ENCODE measurements at regions not wholly inside any gene's neighbourhood (a gene's known extent, or its start where the extent isn't known, plus 50 kb on each side); places are given as distances from the start of the nearest gene placed in this dataset.

DNA sequence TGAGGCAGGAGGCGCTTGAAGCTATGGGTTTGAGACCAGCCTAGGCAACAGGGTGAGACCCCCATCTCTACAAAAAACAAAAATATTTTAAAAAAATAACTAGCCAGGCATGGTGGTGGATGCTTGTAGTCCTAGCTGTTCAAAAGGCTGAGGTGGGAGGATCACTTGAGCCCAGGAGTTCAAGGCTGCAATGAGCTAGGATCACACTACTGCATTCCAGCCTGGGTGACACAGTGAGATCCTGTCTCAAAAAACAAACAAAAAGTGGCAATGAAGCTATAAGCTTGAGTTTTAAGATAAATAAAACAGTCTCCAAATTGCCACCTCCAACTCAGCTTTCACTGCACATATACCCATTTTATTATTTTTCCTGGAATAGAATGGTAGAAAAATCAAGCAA, 281.3 kb downstream of the IPMK start:
- intact Hi-C loops (cut with micrococcal nuclease; ENCODE audit: unreplicated experiment): no loop called here
- H3K9me3 ChIP-seq (ENCODE audit: low read depth, low read length, poor library complexity, severe bottlenecking): no peaks in the 10 kb centered on the region
- no peak for TF ChIP-seq EZH2 (IDR thresholded peaks at IDR 0.05; ENCODE audit: borderline replicate concordance, low read depth, low read length, poor library complexity, severe bottlenecking)
- TF ChIP-seq, protein P1, sequence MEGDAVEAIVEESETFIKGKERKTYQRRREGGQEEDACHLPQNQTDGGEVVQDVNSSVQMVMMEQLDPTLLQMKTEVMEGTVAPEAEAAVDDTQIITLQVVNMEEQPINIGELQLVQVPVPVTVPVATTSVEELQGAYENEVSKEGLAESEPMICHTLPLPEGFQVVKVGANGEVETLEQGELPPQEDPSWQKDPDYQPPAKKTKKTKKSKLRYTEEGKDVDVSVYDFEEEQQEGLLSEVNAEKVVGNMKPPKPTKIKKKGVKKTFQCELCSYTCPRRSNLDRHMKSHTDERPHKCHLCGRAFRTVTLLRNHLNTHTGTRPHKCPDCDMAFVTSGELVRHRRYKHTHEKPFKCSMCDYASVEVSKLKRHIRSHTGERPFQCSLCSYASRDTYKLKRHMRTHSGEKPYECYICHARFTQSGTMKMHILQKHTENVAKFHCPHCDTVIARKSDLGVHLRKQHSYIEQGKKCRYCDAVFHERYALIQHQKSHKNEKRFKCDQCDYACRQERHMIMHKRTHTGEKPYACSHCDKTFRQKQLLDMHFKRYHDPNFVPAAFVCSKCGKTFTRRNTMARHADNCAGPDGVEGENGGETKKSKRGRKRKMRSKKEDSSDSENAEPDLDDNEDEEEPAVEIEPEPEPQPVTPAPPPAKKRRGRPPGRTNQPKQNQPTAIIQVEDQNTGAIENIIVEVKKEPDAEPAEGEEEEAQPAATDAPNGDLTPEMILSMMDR (conservative IDR thresholded peaks at IDR 0.05; ENCODE audit: low read depth, low read length): no peak
- no peak overlapping the region for H3K27ac ChIP-seq (ENCODE audit: low read depth, low read length, poor library complexity, severe bottlenecking)
- POLR2A ChIA-PET (ENCODE audit: low non-redundant PET): no interaction called here
- no peaks in the 10 kb centered on the region for H3K4me1 ChIP-seq (ENCODE audit: insufficient read depth, low read length, poor library complexity, severe bottlenecking)
- no TSS peak for BruUV-seq (replicated peaks)
- CTCF ChIA-PET: no interaction called here
- no peak for DNase-seq (ENCODE audit: low spot score)
- H3K4me3 ChIP-seq (ENCODE audit: low read depth, low read length, poor library complexity, severe bottlenecking): no peak overlapping the region
- no peaks in the 10 kb centered on the region for H3K27me3 ChIP-seq (replicated peaks; ENCODE audit: insufficient read depth, low read depth, low read length, poor library complexity)
- H3K36me3 ChIP-seq (ENCODE audit: insufficient read depth, low read length, poor library complexity, severe bottlenecking): no peaks in the 10 kb centered on the region

DNA sequence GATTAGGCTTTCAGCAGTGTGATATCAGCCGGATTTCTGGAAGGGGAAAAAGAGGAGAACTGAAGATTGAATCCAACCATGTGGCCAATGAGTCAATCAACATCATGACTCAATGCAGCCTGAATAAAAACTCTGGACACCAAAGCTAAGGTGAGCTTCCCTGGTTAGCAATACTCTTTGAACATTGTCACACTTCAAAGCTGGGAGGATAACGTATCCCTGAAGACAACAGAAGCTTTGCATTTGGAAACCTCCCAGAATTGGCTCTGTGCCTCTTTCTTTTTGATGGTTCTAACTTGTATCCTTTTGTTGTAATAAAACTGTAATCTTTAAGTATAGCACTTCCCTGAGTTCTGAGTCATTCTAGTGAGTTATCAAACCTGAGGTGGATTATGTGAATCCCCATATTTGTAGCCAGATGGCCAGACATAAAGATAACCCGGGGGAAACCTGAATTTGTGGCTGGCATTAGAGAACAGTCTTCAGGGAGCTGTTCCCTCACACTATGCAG, 284.4 kb downstream of the IPMK start:
- no peak overlapping the region for H3K4me3 ChIP-seq (ENCODE audit: low read depth, low read length, poor library complexity, severe bottlenecking)
- intact Hi-C loops (cut with micrococcal nuclease; ENCODE audit: unreplicated experiment): no loop called here

DNA sequence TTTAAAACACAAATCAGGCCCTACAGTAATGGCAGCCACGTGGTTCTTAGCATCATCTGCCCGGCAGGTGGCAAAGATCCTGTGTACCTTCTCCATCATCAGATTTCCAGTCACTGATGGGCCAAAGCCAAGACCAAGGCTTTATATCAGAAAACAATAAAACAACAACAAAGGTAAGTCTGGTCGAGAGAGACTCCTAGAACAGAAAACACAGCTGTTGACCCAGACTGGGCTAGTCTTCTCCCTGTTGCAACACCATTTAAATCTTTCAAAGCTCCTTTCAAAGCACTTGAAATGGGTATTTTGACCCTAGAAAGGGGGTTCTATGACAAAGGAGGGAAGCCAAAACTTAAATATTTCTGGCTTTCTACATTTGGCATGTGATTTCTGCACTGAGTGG, 285.6 kb downstream of the IPMK start:
- TF ChIP-seq, protein P1 (conservative IDR thresholded peaks at IDR 0.05; ENCODE audit: low read depth, low read length): no peak
- TF ChIP-seq EZH2 (IDR thresholded peaks at IDR 0.05; ENCODE audit: borderline replicate concordance, low read depth, low read length, poor library complexity, severe bottlenecking): no peak
- CTCF ChIA-PET: no interaction called here

More for the DNA sequence above, 284.4 kb downstream of the IPMK start:
- Histone ChIP-seq H3K4me1 (ENCODE audit: insufficient read depth, low read length, poor library complexity, severe bottlenecking) (no peaks in the 10 kb centered on the region), H3K9me3 (ENCODE audit: low read depth, low read length, poor library complexity, severe bottlenecking) (no peaks in the 10 kb centered on the region), H3K27ac (ENCODE audit: low read depth, low read length, poor library complexity, severe bottlenecking) (no peak overlapping the region), H3K36me3 (ENCODE audit: insufficient read depth, low read length, poor library complexity, severe bottlenecking) (no peaks in the 10 kb centered on the region), H3K27me3 (replicated peaks; ENCODE audit: insufficient read depth, low read depth, low read length, poor library complexity) (no peaks in the 10 kb centered on the region)
- DNase-seq (ENCODE audit: low spot score): no peak
- ChIA-PET POLR2A (ENCODE audit: low non-redundant PET) (no interaction called here), CTCF (no interaction called here)
- no peak for TF ChIP-seq EZH2 (IDR thresholded peaks at IDR 0.05; ENCODE audit: borderline replicate concordance, low read depth, low read length, poor library complexity, severe bottlenecking)
- TF ChIP-seq, protein P1 (conservative IDR thresholded peaks at IDR 0.05; ENCODE audit: low read depth, low read length): no peak
- BruUV-seq (replicated peaks): no TSS peak

More for the DNA sequence above, 285.6 kb downstream of the IPMK start:
- POLR2A ChIA-PET (ENCODE audit: low non-redundant PET): no interaction called here
- no peaks in the 10 kb centered on the region for H3K4me1 ChIP-seq (ENCODE audit: insufficient read depth, low read length, poor library complexity, severe bottlenecking)
- no peak overlapping the region for H3K27ac ChIP-seq (ENCODE audit: low read depth, low read length, poor library complexity, severe bottlenecking)
- no peaks in the 10 kb centered on the region for H3K27me3 ChIP-seq (replicated peaks; ENCODE audit: insufficient read depth, low read depth, low read length, poor library complexity)
- no peak for DNase-seq (ENCODE audit: low spot score)
- no peaks in the 10 kb centered on the region for H3K36me3 ChIP-seq (ENCODE audit: insufficient read depth, low read length, poor library complexity, severe bottlenecking)
- H3K4me3 ChIP-seq (ENCODE audit: low read depth, low read length, poor library complexity, severe bottlenecking): no peak overlapping the region
- no peaks in the 10 kb centered on the region for H3K9me3 ChIP-seq (ENCODE audit: low read depth, low read length, poor library complexity, severe bottlenecking)
- intact Hi-C loops (cut with micrococcal nuclease; ENCODE audit: unreplicated experiment): no loop called here
- no TSS peak for BruUV-seq (replicated peaks)
